Urinary bladder (tissue), 3 donors: ENCODE measurements at regions not wholly inside any gene's neighbourhood (a gene's known extent, or its start where the extent isn't known, plus 50 kb on each side); places are given as distances from the start of the nearest gene placed in this dataset.

Source experiments
- DNase-seq: peaks from one replicate; pipeline ENCODE4 v3.0.0-alpha.2; 2015; ENCODE audit errors: extremely low spot score
- H3K27ac ChIP-seq: one replicate; pipeline ENCODE4 v1.5.1; 2013; ENCODE audit warnings: low read depth, mild to moderate bottlenecking, moderate library complexity
- H3K36me3 ChIP-seq: one replicate; pipeline ENCODE4 v1.6.1; 2013; ENCODE audit warnings: mild to moderate bottlenecking, moderate library complexity; ENCODE audit not compliant: insufficient read depth
- H3K4me1 ChIP-seq: one replicate; pipeline ENCODE4 v1.6.1; 2013; ENCODE audit warnings: mild to moderate bottlenecking, moderate library complexity; ENCODE audit not compliant: insufficient read depth
- H3K4me3 ChIP-seq: one replicate; pipeline ENCODE4 v1.5.1; 2013; ENCODE audit warnings: low read depth, low read length
- WGBS: extraction: QIAGEN DNeasy Blood & Tissue Kit; methylation state at CpG from one replicate; pipeline ENCODE4 v1.1.7; 2013; 5-methylcytosine and 5-hydroxymethylcytosine counted together
- donor health status: healthy with polysubstance abuse.
- donor health status: healthy.

GRCh38 chr6:140045116-140045515 lies 670.7 kb upstream of the CITED2 start:
- DNase-seq = no peak
- no peaks in the 10 kb centered on the region for H3K4me1 ChIP-seq
- no peak overlapping the region for H3K4me3 ChIP-seq
- no peaks in the 10 kb centered on the region for H3K36me3 ChIP-seq
- WGBS = 94% methylated on average over 1 of the region's 1 CpG
- H3K27ac ChIP-seq = no peak overlapping the region

DNA sequence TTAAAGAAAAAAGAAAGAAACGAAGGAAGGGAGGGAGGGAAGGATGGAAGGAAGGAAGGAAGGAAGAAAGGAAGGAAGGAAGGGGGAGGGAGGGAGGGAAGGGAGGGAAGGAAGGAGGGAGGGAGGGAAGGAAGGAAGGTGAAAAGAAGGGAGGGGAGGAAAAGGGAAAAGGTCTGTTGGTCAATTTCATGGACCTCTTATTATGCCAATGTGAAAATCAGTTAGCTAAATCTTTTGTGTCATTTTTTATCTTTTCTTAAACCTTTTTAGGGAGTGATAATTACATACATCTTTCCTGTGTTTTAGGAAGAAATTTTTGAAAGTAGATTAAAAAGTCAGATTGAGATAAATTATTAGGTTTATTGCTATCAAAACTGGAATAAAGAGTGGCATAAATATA lies 670.2 kb upstream of the CITED2 start:
- Histone ChIP-seq H3K36me3 (no peaks in the 10 kb centered on the region), H3K27ac (no peak overlapping the region), H3K4me1 (no peaks in the 10 kb centered on the region), H3K4me3 (no peak overlapping the region)
- DNase-seq = no peak
- 95% methylated on average over 1 of the region's 1 CpG for WGBS

DNA sequence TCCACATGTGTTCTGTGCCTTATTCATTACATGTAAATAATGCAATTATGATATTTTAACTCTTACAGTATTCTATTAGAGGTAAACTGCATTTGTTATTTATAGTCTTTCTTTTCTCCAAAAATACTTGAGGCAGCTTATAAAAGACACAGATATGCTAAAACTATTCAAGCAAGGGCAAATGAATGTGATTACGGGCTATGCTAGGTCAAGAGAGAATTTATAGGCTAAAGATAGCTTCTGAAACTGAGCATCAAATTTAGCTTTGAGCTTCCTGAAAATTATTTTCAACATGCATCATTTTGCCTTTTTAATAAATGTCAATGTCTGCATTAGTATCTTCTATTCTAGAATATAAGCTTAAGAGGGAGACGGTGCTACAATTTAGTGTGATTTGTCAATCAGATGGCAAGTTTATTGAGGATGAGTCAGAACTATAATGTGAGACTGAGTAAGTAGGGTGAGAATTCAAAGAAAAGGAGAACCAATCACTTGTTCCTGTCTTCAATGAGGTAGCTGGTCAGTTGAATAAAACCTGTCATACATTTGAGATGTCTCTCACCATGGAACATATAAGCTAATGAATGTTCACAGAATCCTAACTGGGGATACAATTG lies 669.4 kb upstream of the CITED2 start:
- 77% methylated on average over 2 of the region's 2 CpGs for WGBS
- Histone ChIP-seq H3K27ac (no peak overlapping the region), H3K4me3 (no peak overlapping the region), H3K36me3 (no peaks in the 10 kb centered on the region), H3K4me1 (no peaks in the 10 kb centered on the region)
- no peak for DNase-seq

DNA sequence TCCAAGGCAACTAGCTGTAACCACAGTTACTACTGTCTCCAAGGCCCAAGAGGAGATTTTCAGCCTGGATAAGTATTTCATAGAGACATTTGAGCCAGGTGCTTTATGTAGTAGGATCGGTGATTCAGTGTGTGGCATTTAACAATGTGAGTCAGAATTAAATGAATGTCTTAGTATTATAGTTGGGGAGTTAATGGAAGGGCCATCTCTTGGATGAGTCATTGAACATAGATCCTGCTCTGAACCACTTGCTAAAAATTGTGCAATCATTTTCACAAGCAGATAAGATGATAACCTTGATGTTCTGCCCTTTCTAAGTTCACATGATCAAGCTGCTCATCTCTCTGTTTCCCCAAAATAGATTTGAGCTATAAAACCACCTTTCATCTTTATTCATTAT lies 668.9 kb upstream of the CITED2 start:
- 17% methylated on average over 1 of the region's 1 CpG for WGBS
- Histone ChIP-seq H3K4me3 (no peak overlapping the region), H3K4me1 (no peaks in the 10 kb centered on the region), H3K27ac (no peak overlapping the region), H3K36me3 (no peaks in the 10 kb centered on the region)
- DNase-seq = no peak

DNA sequence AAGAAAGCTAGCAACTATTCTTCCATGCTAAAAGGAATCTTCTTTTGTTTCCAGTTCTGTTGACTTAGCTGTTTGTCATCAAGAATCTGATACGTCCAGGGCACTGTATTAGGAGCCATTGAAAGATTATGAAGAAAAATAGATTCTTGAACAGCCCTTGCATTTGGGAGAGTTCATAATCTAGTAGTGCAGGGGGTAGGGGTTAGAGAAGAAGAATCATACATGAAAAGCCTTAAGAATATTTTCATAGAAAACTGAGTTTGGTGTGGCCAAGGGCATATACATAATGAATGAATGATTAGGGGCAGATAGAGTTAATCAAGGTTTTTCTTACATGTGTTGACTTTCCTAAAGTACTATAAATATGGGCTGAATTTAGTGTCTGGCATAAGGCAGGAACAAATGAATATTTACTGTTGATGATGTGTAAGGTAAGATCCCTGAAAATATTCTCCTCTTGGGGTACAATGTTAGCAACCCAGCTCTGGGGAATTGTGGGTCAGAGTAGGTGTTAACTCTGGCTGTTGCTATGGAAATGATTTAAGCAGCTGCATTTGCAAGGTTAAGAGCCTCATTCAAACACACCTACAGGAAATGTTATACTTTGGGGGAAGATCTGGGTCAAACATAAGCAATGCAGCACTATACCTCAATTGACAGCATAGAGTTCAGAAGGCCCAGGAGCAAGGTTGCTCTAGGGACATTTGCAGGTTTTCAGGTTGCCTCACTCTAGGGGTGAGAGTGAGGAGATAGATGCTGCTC lies 667.3 kb upstream of the CITED2 start:
- Histone ChIP-seq H3K36me3 (no peaks in the 10 kb centered on the region), H3K27ac (no peak overlapping the region), H3K4me1 (no peaks in the 10 kb centered on the region), H3K4me3 (no peak overlapping the region)
- 78% methylated on average over 1 of the region's 1 CpG for WGBS
- no peak for DNase-seq

DNA sequence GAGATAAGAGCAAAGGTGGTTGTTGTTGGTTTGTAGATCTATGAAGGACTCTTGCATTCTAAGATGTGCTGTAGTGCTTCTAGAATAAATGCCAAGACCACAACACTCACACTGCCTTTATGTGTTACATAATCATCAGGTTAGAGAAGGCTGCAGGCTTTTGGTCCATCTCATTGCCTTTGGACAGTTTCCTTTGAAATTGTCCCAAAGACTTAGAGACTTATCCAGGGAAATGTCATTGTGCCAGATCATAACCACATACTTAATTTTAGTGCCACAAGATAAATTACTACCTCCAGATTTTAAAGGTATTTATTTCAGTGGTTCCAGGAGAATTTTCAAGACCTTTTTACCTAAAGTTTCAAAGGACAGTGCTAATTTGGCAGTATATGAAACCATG lies 666.6 kb upstream of the CITED2 start:
- Histone ChIP-seq H3K4me3 (no peak overlapping the region), H3K27ac (no peak overlapping the region), H3K4me1 (no peaks in the 10 kb centered on the region), H3K36me3 (no peaks in the 10 kb centered on the region)
- no peak for DNase-seq

DNA sequence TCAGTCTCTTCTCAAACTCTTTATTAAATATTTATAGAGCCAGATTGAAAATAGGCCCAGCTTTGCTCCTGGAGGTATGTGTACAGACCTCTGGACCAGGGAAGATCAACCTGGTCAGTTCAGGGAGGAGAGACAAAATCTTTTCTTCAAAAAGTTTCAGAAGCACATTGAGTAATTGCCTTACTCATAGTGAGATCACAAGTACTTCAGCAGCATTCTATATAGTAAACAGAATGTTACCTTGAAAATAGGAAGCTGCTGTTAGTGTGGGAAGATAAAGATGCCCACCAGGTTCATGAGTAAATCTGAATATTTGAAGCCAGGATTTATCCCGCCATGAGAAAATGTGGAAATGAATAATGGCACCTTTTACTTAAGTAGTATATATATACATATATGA lies 665.9 kb upstream of the CITED2 start:
- Histone ChIP-seq H3K4me3 (no peak overlapping the region), H3K27ac (no peak overlapping the region), H3K4me1 (no peaks in the 10 kb centered on the region), H3K36me3 (no peaks in the 10 kb centered on the region)
- 100% methylated on average over 1 of the region's 1 CpG for WGBS
- DNase-seq = no peak

GRCh38 chr6:140039364-140039763 lies 664.9 kb upstream of the CITED2 start:
- no peaks in the 10 kb centered on the region for H3K36me3 ChIP-seq
- 85% methylated on average over 2 of the region's 2 CpGs for WGBS
- H3K4me3 ChIP-seq = no peak overlapping the region
- DNase-seq = no peak
- H3K27ac ChIP-seq = no peak overlapping the region
- no peaks in the 10 kb centered on the region for H3K4me1 ChIP-seq

- H3K4me3 ChIP-seq = no peak overlapping the region
- H3K36me3 ChIP-seq = no peaks in the 10 kb centered on the region
- H3K27ac ChIP-seq = no peak overlapping the region
- DNase-seq = no peak
- WGBS = 80% methylated on average over 3 of the region's 3 CpGs
- no peaks in the 10 kb centered on the region for H3K4me1 ChIP-seq
Measured at GRCh38 chr6:140036196-140036595, 661.7 kb upstream of the CITED2 start.

DNA sequence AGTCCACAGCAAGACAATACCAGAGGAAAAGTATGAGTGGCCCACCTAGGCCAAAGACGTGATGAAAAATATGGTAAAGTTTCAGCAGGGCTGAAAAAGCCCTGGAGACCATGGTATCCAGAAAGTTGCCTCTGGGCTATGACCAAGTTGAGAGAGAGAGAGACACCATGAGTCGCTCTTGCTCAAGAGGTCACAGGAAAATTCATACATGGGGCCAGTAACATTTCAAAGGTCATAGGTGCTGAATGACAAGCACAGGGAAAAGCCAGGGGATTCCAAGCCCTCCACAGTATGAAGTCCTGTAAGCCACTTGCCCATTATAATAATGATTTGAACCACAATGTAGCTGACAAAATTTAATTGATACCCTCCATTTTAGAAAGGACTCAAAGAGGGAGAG lies 657.7 kb upstream of the CITED2 start:
- Histone ChIP-seq H3K4me1 (no peaks in the 10 kb centered on the region), H3K27ac (no peak overlapping the region), H3K36me3 (no peaks in the 10 kb centered on the region), H3K4me3 (no peak overlapping the region)
- WGBS = 98% methylated on average over 2 of the region's 2 CpGs
- DNase-seq = no peak

- no peaks in the 10 kb centered on the region for H3K4me1 ChIP-seq
- no peaks in the 10 kb centered on the region for H3K36me3 ChIP-seq
- no peak overlapping the region for H3K4me3 ChIP-seq
- DNase-seq = no peak
- no peak overlapping the region for H3K27ac ChIP-seq
- WGBS = 78% methylated on average over 3 of the region's 3 CpGs
Measured at GRCh38 chr6:140029551-140029950, 655.1 kb upstream of the CITED2 start.

DNA sequence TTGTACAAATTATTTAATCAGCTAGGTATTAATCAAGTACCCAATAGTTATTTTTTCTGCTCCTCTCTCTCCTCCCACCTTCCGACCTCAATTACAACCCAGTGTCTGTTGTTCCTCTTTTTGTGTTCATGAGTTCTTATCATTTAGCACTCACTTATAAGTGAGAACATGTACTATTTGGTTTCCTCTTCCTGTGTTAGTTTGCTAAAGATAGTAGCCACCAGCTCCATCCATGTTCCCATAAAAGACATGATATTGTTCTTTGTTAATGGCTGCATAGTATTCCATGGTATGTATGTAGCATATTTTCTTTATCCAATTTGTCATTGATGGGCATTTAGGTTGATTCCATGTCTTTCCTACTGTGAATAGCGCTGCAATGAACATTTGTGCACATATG lies 652.8 kb upstream of the CITED2 start:
- Histone ChIP-seq H3K27ac (no peak overlapping the region), H3K4me1 (no peaks in the 10 kb centered on the region), H3K36me3 (no peaks in the 10 kb centered on the region), H3K4me3 (no peak overlapping the region)
- DNase-seq = no peak
- 66% methylated on average over 2 of the region's 2 CpGs for WGBS

DNA sequence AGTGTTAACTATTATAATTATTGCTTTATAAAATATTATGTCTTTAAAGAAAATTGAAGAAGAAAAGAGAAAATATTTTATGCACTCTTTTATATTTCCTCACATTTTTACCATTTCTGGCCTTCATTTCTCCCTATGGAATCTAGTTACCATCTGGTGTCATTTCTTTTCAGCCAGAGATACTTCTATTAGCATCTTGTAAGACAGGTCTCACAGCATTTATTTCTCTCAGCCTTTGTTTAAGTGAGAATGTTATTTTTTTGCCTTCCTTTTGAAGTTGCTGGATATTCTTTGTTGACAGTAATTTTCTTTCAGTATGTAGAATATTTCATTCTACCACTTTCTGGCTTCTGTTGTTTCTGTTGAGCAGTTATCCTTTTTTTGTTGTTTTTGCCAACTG lies 652.1 kb upstream of the CITED2 start:
- no peak overlapping the region for H3K27ac ChIP-seq
- no peaks in the 10 kb centered on the region for H3K4me1 ChIP-seq
- DNase-seq = no peak
- H3K36me3 ChIP-seq = no peaks in the 10 kb centered on the region
- no peak overlapping the region for H3K4me3 ChIP-seq

DNA sequence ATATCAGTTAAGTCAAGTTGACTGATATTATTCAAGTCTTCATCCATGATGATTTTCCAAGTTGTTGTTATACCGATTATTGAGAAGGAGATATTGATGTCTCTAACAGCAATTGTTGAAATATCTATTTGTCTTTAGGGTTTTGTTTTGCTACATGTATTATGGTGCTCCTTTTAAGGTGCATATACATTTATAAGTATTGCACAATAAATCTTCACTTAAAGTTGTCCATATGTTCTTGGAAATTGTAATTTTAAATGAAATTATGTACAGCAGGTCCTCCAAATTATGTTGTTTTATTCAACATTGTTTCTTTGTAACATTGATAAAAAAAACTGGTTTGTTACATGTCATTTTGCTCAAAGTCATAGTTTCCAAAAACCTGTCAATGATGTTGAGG lies 650.7 kb upstream of the CITED2 start:
- Histone ChIP-seq H3K36me3 (no peaks in the 10 kb centered on the region), H3K4me1 (no peaks in the 10 kb centered on the region), H3K27ac (no peak overlapping the region), H3K4me3 (no peak overlapping the region)
- 96% methylated on average over 1 of the region's 1 CpG for WGBS
- no peak for DNase-seq
